Calu3 (cell line): ENCODE measurements at regions not wholly inside any gene's neighbourhood (a gene's known extent, or its start where the extent isn't known, plus 50 kb on each side); places are given as distances from the start of the nearest gene placed in this dataset.

Experiments
- BruUV-seq: library from RNA; stranded (reverse); fragments of 400-500 nt; replicated peaks from 2 replicates; lab custom pipeline; 2021; lab: Mats Ljungman, UMichigan
- CTCF ChIA-PET: fragments of 300-600 bp; sonication (Branson Sonifier 250); formaldehyde crosslinking; loops from one replicate; lab custom pipeline; 2022; ENCODE audit warnings: antibody characterized with exemption; lab: Charles Lee
- DNase-seq: peaks from one replicate; pipeline ENCODE4 v3.0.0; 2022
- H3K27ac Mint-ChIP-seq: one replicate; pipeline ENCODE4 v1.8.0; 2022; ENCODE audit warnings: mixed read lengths; ENCODE audit not compliant: unreplicated experiment
- H3K27me3 Mint-ChIP-seq: one replicate; pipeline ENCODE4 v1.8.0; 2022; ENCODE audit warnings: mixed read lengths; ENCODE audit not compliant: unreplicated experiment
- H3K36me3 Mint-ChIP-seq: one replicate; pipeline ENCODE4 v1.8.0; 2022; ENCODE audit warnings: mild to moderate bottlenecking, moderate library complexity, mixed read lengths; ENCODE audit not compliant: insufficient read depth, unreplicated experiment
- H3K4me1 Mint-ChIP-seq: one replicate; pipeline ENCODE4 v1.8.0; 2022; ENCODE audit warnings: mild to moderate bottlenecking, low read depth, mixed read lengths; ENCODE audit not compliant: unreplicated experiment
- H3K4me3 Mint-ChIP-seq: one replicate; pipeline ENCODE4 v1.8.0; 2022; ENCODE audit warnings: mild to moderate bottlenecking, low read depth, moderate library complexity, mixed read lengths; ENCODE audit not compliant: unreplicated experiment
- H3K9me3 Mint-ChIP-seq: one replicate; pipeline ENCODE4 v1.8.0; 2022; ENCODE audit warnings: low read depth, mixed read lengths; ENCODE audit not compliant: unreplicated experiment
- CTCF ChIP-seq: fragments of 200-600 bp; IDR thresholded peaks from one replicate; pipeline ENCODE4 v1.8.0; 2022; ENCODE audit warnings: antibody characterized with exemption; ENCODE audit not compliant: unreplicated experiment
- intact Hi-C: fragments of 100-400 bp; cut with micrococcal nuclease; formaldehyde crosslinking; loops from one replicate; pipeline ENCODE4 v1.10.0; 2022; ENCODE audit not compliant: unreplicated experiment

GRCh38 chr12:29943683-29944082 is 159.9 kb upstream of the TMTC1 start:
- no TSS peak for BruUV-seq
- CTCF ChIA-PET = no interaction called here
- no peak for DNase-seq
- intact Hi-C loops = no loop called here
- no peaks in the 10 kb centered on the region for H3K4me1 Mint-ChIP-seq
- H3K27me3 Mint-ChIP-seq = no peaks in the 10 kb centered on the region
- no peak overlapping the region for H3K4me3 Mint-ChIP-seq
- no peaks in the 10 kb centered on the region for H3K36me3 Mint-ChIP-seq
- no peak overlapping the region for H3K27ac Mint-ChIP-seq
- H3K9me3 Mint-ChIP-seq = peaks cover 5% of the 10 kb centered on the region
- no peak for TF ChIP-seq CTCF

DNA sequence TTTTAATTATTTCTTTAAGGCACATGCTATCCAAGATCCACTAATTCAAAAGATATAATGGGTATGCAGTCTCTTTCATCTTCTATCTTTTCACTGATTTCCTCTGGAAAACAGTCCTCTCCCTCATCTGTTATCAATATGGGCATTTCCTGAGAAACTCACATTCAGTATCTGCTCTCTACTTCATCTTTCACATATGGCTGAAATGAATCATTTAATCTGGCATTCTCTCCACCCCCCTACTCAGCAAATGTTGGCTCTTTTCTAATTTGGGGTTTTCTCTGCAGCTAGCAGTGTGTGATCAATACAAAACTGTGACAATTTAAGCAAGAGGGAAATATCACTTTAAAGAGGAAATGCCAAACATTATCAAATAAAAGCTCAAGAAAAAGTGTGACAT is 157.1 kb upstream of the TMTC1 start:
- no peaks in the 10 kb centered on the region for H3K27me3 Mint-ChIP-seq
- CTCF ChIA-PET = no interaction called here

DNA sequence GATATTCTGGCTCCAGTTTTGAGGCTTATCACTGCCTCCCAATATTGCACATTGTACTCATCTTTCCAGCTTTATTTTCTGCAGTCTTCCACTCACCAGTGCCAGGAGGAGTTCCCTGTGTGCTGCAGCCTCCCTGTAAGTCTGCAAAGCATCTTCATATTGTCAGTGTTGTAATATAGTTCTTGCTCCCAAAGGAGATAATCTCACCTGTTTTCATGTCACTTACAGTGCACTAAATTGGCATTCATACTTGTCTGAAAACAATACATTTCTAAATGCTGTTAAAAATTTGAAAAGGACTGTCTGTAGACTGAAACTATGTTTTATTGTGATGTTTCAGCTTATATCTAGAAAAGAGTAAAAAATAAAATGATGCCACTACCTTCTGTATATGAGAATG is 146.8 kb upstream of the TMTC1 start:
- Mint-ChIP-seq H3K27me3 (no peaks in the 10 kb centered on the region), H3K27ac (no peak overlapping the region), H3K4me1 (peaks cover 6% of the 10 kb centered on the region), H3K4me3 (no peak overlapping the region), H3K9me3 (peaks cover 2% of the 10 kb centered on the region), H3K36me3 (no peaks in the 10 kb centered on the region)
- no TSS peak for BruUV-seq
- no peak for DNase-seq
- CTCF ChIA-PET = interaction anchor here (1.2 kb wide), 1 partner anchor 11 kb away, joined by 5 read pairs; no protein-coding TSS in a partner anchor
- intact Hi-C loops = no loop called here
- no peak for TF ChIP-seq CTCF

More for the DNA sequence above, 157.1 kb upstream of the TMTC1 start:
- Mint-ChIP-seq H3K4me3 (no peak overlapping the region), H3K4me1 (peaks cover 8% of the 10 kb centered on the region), H3K27ac (no peak overlapping the region), H3K36me3 (no peaks in the 10 kb centered on the region), H3K9me3 (peaks cover 5% of the 10 kb centered on the region)
- intact Hi-C loops = no loop called here
- TF ChIP-seq CTCF = no peak
- BruUV-seq = no TSS peak
- no peak for DNase-seq

- Mint-ChIP-seq H3K36me3 (no peaks in the 10 kb centered on the region), H3K4me3 (no peak overlapping the region), H3K4me1 (peaks cover 6% of the 10 kb centered on the region), H3K27me3 (no peaks in the 10 kb centered on the region), H3K9me3 (peaks cover 2% of the 10 kb centered on the region), H3K27ac (no peak overlapping the region)
- CTCF ChIA-PET = no interaction called here
- intact Hi-C loops = no loop called here
- no peak for DNase-seq
- no peak for TF ChIP-seq CTCF
- BruUV-seq = no TSS peak
Measured at GRCh38 chr12:29929295-29929694, 145.6 kb upstream of the TMTC1 start.
